ENCODE measurements at regions not wholly inside any gene's neighbourhood (a gene's known extent, or its start where the extent isn't known, plus 50 kb on each side); places are given as distances from the start of the nearest gene placed in this dataset.

GRCh38 chr13:72061613-72062012 is 194.6 kb upstream of the DACH1 start:
- Histone ChIP-seq H3K36me3 (no peaks in the 10 kb centered on the region), H3K27me3 (no peaks in the 10 kb centered on the region), H3K27ac (no peak overlapping the region), H3K4me1 (no peaks in the 10 kb centered on the region), H3K9me3 (no peaks in the 10 kb centered on the region), H3K9ac (ENCODE audit: low read depth in 2 of 2, low read length in 2 of 2) (no peak overlapping the region), H3K4me3 (no peak overlapping the region)
- DNase-seq = no peak
- TF ChIP-seq, protein P1, sequence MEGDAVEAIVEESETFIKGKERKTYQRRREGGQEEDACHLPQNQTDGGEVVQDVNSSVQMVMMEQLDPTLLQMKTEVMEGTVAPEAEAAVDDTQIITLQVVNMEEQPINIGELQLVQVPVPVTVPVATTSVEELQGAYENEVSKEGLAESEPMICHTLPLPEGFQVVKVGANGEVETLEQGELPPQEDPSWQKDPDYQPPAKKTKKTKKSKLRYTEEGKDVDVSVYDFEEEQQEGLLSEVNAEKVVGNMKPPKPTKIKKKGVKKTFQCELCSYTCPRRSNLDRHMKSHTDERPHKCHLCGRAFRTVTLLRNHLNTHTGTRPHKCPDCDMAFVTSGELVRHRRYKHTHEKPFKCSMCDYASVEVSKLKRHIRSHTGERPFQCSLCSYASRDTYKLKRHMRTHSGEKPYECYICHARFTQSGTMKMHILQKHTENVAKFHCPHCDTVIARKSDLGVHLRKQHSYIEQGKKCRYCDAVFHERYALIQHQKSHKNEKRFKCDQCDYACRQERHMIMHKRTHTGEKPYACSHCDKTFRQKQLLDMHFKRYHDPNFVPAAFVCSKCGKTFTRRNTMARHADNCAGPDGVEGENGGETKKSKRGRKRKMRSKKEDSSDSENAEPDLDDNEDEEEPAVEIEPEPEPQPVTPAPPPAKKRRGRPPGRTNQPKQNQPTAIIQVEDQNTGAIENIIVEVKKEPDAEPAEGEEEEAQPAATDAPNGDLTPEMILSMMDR (IDR thresholded peaks at IDR 0.05) = no peak
- intact Hi-C loops (cut with DNase I) = no loop called here

DNA sequence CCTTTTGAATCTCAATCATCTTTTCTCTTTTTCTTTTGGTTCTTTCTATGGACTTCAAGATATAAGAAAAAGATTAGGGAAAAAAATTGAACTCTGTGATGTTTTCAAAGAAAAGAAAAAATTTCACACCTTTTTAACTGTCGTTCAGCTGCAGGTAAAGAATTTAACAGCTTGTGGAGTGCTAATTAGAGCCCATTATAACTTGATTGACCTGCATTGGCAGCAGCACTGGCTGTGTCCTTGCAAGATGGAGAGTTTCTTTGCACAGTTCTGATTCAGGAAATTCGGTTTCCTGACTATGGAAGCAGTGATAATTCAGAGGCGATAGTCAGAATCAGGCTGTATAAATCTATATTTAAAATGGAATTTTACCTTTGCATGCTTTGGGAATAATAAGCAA is 183.2 kb upstream of the DACH1 start:
- no peak for DNase-seq
- H3K9me3 ChIP-seq = no peaks in the 10 kb centered on the region
- H3K9ac ChIP-seq (ENCODE audit: low read depth in 2 of 2, low read length in 2 of 2) = no peak overlapping the region
- no peaks in the 10 kb centered on the region for H3K27me3 ChIP-seq
- no peaks in the 10 kb centered on the region for H3K36me3 ChIP-seq
- no peaks in the 10 kb centered on the region for H3K4me1 ChIP-seq
- H3K4me3 ChIP-seq = no peak overlapping the region
- intact Hi-C loops (cut with DNase I) = no loop called here
- no peak overlapping the region for H3K27ac ChIP-seq
- TF ChIP-seq, protein P1 (IDR thresholded peaks at IDR 0.05) = no peak

GRCh38 chr13:72043366-72043765 is 176.4 kb upstream of the DACH1 start:
- Histone ChIP-seq H3K4me3 (no peak overlapping the region), H3K27ac (no peak overlapping the region), H3K4me1 (no peaks in the 10 kb centered on the region), H3K36me3 (no peaks in the 10 kb centered on the region), H3K27me3 (no peaks in the 10 kb centered on the region), H3K9me3 (no peaks in the 10 kb centered on the region), H3K9ac (ENCODE audit: low read depth in 2 of 2, low read length in 2 of 2) (no peak overlapping the region)
- intact Hi-C loops (cut with DNase I) = no loop called here
- TF ChIP-seq, protein P1 (IDR thresholded peaks at IDR 0.05) = no peak
- no peak for DNase-seq

- no peak overlapping the region for H3K4me3 ChIP-seq
- no peaks in the 10 kb centered on the region for H3K36me3 ChIP-seq
- H3K27me3 ChIP-seq = no peaks in the 10 kb centered on the region
- H3K27ac ChIP-seq = no peak overlapping the region
- intact Hi-C loops (cut with DNase I) = no loop called here
- no peaks in the 10 kb centered on the region for H3K9me3 ChIP-seq
- H3K9ac ChIP-seq (ENCODE audit: low read depth in 2 of 2, low read length in 2 of 2) = no peak overlapping the region
- TF ChIP-seq, protein P1 (IDR thresholded peaks at IDR 0.05) = no peak
- DNase-seq = no peak
- H3K4me1 ChIP-seq = no peaks in the 10 kb centered on the region
Measured at GRCh38 chr13:72041165-72041564, 174.2 kb upstream of the DACH1 start.

- Histone ChIP-seq H3K9me3 (no peaks in the 10 kb centered on the region), H3K4me1 (no peaks in the 10 kb centered on the region), H3K36me3 (no peaks in the 10 kb centered on the region), H3K4me3 (no peak overlapping the region), H3K27me3 (no peaks in the 10 kb centered on the region), H3K27ac (no peak overlapping the region), H3K9ac (ENCODE audit: low read depth in 2 of 2, low read length in 2 of 2) (no peak overlapping the region)
- TF ChIP-seq, protein P1 (IDR thresholded peaks at IDR 0.05) = no peak
- no peak for DNase-seq
- intact Hi-C loops (cut with DNase I) = no loop called here
Measured at GRCh38 chr13:72039126-72039525, 172.1 kb upstream of the DACH1 start.

GRCh38 chr13:72029981-72030380 is 163.0 kb upstream of the DACH1 start:
- Histone ChIP-seq H3K4me3 (no peak overlapping the region), H3K27ac (no peak overlapping the region), H3K9ac (ENCODE audit: low read depth in 2 of 2, low read length in 2 of 2) (no peak overlapping the region), H3K4me1 (no peaks in the 10 kb centered on the region), H3K9me3 (no peaks in the 10 kb centered on the region), H3K27me3 (no peaks in the 10 kb centered on the region), H3K36me3 (no peaks in the 10 kb centered on the region)
- intact Hi-C loops (cut with DNase I) = no loop called here
- TF ChIP-seq, protein P1 (IDR thresholded peaks at IDR 0.05) = no peak
- no peak for DNase-seq

Data from colonic mucosa (tissue), 4 donors.